AG04449 (cell line): ENCODE measurements at regions not wholly inside any gene's neighbourhood (a gene's known extent, or its start where the extent isn't known, plus 50 kb on each side); places are given as distances from the start of the nearest gene placed in this dataset.

Source experiments
- CTCF ChIA-PET: fragments of 350-600 bp; formaldehyde crosslinking; extraction: SDS; loops from one replicate; lab custom pipeline; 2021; ENCODE audit warnings: antibody characterized with exemption; lab: Yijun Ruan, JAX
- POLR2A ChIA-PET: fragments of 400-600, 350-600 bp; formaldehyde crosslinking; extraction: SDS; loops from one replicate; lab custom pipeline; 2020; ENCODE audit warnings: antibody characterized with exemption, inconsistent platforms; lab: Yijun Ruan, JAX
- DNase-seq: peaks from one replicate; pipeline ENCODE4 v3.0.0-alpha.2; 2010; ENCODE audit warnings: low read depth, low spot score
- H3K4me3 ChIP-seq: 2 replicates; pipeline ENCODE4 v1.5.1; 2011; ENCODE audit warnings: low read depth, mild to moderate bottlenecking, control low read depth, low read length
- TF ChIP-seq, protein P1 (sequence below): IDR thresholded peaks from one replicate; pipeline ENCODE4 v1.5.1; 2011; ENCODE audit warnings: mild to moderate bottlenecking, moderate library complexity, low read length, control low read depth, inconsistent platforms; ENCODE audit not compliant: insufficient read depth; ENCODE audit errors: missing control alignments

DNA sequence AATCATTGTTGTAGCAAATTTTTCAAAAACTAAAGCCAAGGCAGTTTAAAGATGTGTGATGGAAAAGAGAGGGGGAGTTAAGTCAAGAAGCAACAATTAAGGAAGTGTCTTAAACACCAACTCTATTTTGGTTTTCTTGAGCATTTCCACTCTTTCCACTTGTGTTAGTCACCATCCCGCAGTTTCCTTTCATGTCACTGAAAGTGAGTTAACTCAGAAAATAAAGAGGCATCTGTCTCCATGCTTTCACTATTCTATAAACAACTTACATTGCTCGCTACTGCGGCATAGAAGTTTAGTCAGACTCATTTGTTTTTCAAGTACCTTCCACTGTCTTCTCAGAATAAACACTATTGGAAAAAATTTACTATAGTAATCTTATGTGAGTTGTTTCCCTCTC lies 284.9 kb upstream of the SEMA3D start:
- no peak overlapping the region for H3K4me3 ChIP-seq
- DNase-seq, result peak; percentile 24
- ChIA-PET CTCF (no interaction called here), POLR2A (no interaction called here)
- TF ChIP-seq, protein P1, sequence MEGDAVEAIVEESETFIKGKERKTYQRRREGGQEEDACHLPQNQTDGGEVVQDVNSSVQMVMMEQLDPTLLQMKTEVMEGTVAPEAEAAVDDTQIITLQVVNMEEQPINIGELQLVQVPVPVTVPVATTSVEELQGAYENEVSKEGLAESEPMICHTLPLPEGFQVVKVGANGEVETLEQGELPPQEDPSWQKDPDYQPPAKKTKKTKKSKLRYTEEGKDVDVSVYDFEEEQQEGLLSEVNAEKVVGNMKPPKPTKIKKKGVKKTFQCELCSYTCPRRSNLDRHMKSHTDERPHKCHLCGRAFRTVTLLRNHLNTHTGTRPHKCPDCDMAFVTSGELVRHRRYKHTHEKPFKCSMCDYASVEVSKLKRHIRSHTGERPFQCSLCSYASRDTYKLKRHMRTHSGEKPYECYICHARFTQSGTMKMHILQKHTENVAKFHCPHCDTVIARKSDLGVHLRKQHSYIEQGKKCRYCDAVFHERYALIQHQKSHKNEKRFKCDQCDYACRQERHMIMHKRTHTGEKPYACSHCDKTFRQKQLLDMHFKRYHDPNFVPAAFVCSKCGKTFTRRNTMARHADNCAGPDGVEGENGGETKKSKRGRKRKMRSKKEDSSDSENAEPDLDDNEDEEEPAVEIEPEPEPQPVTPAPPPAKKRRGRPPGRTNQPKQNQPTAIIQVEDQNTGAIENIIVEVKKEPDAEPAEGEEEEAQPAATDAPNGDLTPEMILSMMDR, result no peak

DNA sequence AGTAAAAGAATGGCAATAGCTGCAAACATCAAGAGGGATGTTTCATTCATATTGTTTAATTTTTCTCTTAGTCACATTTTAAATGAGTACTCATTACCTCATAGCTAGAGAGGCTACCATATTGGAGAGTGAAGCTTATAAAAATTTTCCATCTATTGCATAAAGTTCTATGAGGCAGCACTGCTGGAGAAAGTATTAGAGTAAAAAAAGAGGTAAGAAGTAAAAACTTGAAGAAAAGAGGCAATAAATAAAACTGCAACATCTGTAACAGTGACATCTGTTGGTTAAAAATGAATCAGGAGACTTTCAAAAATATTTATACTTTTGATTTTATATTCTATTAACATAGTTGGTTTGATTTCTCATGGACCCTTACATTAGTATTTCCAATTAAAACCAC lies 284.5 kb upstream of the SEMA3D start:
- TF ChIP-seq, protein P1, result no peak
- CTCF ChIA-PET, result no interaction called here
- H3K4me3 ChIP-seq, result no peak overlapping the region
- DNase-seq, result no peak
- POLR2A ChIA-PET, result no interaction called here

DNA sequence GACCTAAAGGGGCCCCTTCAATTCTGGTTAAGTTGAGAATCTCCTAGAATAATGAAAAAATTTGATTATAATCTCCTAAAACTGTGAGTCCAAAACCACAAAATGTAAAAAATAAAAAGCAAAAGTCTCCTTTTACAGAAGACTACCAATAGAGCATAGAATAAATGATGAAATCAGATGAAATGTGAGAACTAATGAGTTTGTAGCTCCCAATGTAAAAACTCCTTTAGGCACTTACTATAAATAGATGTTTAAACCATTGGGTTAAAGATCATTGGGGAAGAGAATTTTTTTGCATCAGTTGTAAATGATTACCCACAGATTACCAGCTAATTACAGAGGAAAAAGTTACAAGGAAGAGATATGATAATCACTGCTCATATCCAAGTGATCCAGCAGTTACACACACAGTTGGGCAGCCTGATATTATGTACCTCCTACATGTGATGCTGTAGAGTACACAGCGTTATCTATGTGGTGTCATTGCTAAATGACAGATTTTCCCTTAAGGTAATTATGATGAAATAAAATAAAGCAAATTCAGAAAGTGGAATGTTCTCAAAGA lies 282.7 kb upstream of the SEMA3D start:
- CTCF ChIA-PET, result interaction anchor here (0.8 to 1.5 kb wide), 2 partner anchors 85 to 428 kb away, joined by 3 to 5 read pairs; no protein-coding TSS in a partner anchor
- POLR2A ChIA-PET, result no interaction called here
- TF ChIP-seq, protein P1, result no peak
- DNase-seq, result peak; percentile 16
- no peak overlapping the region for H3K4me3 ChIP-seq

DNA sequence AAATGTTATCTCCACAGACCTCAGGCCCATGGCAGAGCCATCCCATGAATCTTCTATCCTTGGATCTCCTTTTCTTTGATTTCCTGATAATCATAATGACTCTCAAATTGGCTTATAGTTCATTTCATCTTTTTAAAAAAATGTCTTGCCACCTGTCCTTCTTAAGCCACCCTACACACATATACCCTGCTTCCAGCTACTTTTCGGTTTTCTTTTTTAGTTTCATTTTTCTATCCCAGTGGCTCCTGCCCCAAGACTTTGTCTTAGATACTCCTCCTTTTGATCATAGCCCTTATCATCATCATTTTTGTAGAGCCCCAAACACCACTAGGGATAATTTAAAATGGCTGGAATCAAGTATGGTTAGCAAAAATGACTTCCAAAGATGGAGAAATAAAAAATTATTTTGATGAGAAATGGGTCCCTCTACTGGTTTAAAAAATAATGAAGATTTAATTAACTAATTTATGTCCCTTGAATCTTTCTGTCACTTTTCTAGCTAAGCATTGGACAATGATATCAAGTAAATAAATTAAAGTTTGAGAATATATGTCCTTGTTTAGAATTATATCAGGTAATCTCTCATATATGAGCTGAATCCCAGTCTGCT lies 277.3 kb upstream of the SEMA3D start:
- TF ChIP-seq, protein P1, result no peak
- no peak for DNase-seq
- CTCF ChIA-PET, result interaction anchor here (0.6 to 5.0 kb wide), 14 partner anchors 10 to 439 kb away, joined by 3 to 38 read pairs (median 4); partner anchors contain the start of gene SEMA3D
- H3K4me3 ChIP-seq, result no peak overlapping the region
- POLR2A ChIA-PET, result no interaction called here

DNA sequence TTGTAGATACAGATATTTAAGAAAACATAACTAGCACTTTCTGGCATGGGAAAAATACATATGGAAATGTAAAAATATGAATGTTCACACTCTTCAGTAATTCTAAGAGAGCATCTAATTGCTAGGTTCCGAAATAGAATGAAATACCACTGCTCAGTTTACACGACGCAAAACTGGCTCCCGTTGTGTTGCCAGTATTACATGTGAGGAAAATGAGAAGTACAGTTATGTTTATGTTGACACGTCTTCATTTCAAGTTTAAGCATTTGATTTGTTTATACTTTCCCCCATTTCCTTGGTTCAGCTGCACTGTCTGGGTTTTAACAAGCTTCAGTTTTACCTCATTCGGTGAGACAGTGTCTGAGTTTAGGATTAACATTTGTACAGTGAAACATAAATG lies 275.8 kb upstream of the SEMA3D start:
- POLR2A ChIA-PET, result no interaction called here
- no peak overlapping the region for H3K4me3 ChIP-seq
- DNase-seq, result no peak
- CTCF ChIA-PET, result interaction anchor here (0.6 to 5.0 kb wide), 3 partner anchors 92 to 421 kb away, joined by 3 to 38 read pairs (median 21); no protein-coding TSS in a partner anchor
- TF ChIP-seq, protein P1, result no peak

DNA sequence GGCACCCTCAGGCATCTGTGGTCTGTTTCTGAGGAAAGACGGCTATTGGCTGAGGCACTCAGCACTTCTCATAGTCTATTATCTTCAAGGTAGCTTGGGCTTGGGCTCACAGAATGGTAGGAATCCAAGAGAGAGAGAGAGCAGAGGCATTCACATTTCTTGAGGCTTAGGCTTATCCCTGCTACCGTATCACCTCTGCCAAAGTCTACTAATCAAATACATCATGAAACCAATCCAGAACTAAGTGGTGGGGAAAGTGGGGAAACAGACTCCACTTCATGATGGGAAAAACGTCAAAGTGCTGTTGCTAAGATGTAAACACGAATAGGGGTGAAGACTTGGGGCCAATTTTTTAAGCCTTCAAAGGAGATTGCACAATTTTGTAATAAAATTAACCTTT lies 271.1 kb upstream of the SEMA3D start:
- DNase-seq, result no peak
- ChIA-PET CTCF (interaction anchor here (0.7 to 1.9 kb wide), 2 partner anchors 97 to 416 kb away, joined by 4 to 5 read pairs; no protein-coding TSS in a partner anchor), POLR2A (no interaction called here)
- TF ChIP-seq, protein P1, result no peak
- H3K4me3 ChIP-seq, result no peak overlapping the region
